ENCODE measurements at regions not wholly inside any gene's neighbourhood (a gene's known extent, or its start where the extent isn't known, plus 50 kb on each side); places are given as distances from the start of the nearest gene placed in this dataset.

- no peak overlapping the region for H3K27ac ChIP-seq
- no peaks in the 10 kb centered on the region for H3K9me3 ChIP-seq (replicated peaks in 1 of 3)
- H3K27me3 ChIP-seq: no peaks in the 10 kb centered on the region
- TF ChIP-seq POLR2A (IDR thresholded peaks at IDR 0.05): no peak
- TF ChIP-seq, protein P1, sequence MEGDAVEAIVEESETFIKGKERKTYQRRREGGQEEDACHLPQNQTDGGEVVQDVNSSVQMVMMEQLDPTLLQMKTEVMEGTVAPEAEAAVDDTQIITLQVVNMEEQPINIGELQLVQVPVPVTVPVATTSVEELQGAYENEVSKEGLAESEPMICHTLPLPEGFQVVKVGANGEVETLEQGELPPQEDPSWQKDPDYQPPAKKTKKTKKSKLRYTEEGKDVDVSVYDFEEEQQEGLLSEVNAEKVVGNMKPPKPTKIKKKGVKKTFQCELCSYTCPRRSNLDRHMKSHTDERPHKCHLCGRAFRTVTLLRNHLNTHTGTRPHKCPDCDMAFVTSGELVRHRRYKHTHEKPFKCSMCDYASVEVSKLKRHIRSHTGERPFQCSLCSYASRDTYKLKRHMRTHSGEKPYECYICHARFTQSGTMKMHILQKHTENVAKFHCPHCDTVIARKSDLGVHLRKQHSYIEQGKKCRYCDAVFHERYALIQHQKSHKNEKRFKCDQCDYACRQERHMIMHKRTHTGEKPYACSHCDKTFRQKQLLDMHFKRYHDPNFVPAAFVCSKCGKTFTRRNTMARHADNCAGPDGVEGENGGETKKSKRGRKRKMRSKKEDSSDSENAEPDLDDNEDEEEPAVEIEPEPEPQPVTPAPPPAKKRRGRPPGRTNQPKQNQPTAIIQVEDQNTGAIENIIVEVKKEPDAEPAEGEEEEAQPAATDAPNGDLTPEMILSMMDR (IDR thresholded peaks at IDR 0.05): no peak
- H3K4me1 ChIP-seq (replicated peaks in 1 of 2): no peaks in the 10 kb centered on the region
- WGBS, 4 donors: 86 to 90% (median 89%) methylated on average over 5 of the region's 5 CpGs
- H3K36me3 ChIP-seq (replicated peaks in 1 of 2): no peaks in the 10 kb centered on the region
- no peak for DNase-seq
- intact Hi-C loops (cut with DNase I): no loop called here
- H3K4me3 ChIP-seq: no peak overlapping the region
Observed at GRCh38 chr5:126233256-126233655, 190.0 kb upstream of the GRAMD2B start.

GRCh38 chr5:126234563-126235195, 188.5 kb upstream of the GRAMD2B start:
- Histone ChIP-seq H3K27ac (no peak overlapping the region), H3K4me1 (replicated peaks in 1 of 2) (no peaks in the 10 kb centered on the region), H3K27me3 (no peaks in the 10 kb centered on the region), H3K4me3 (no peak overlapping the region), H3K36me3 (replicated peaks in 1 of 2) (no peaks in the 10 kb centered on the region), H3K9me3 (replicated peaks in 1 of 3) (no peaks in the 10 kb centered on the region)
- no peak for TF ChIP-seq POLR2A (IDR thresholded peaks at IDR 0.05)
- TF ChIP-seq, protein P1 (IDR thresholded peaks at IDR 0.05): peak in 4 of 6 experiments; percentile 22 to 33 (median 30)
- 48 to 62% (median 58%) methylated on average over 7 of the region's 7 CpGs for WGBS, 4 donors
- intact Hi-C loops (cut with DNase I): no loop called here
- DNase-seq: no peak

GRCh38 chr5:126235628-126236027, 187.6 kb upstream of the GRAMD2B start:
- WGBS, 4 donors: 67 to 80% (median 75%) methylated on average over 7 of the region's 7 CpGs
- H3K9me3 ChIP-seq (replicated peaks in 1 of 3): no peaks in the 10 kb centered on the region
- no peak overlapping the region for H3K27ac ChIP-seq
- no peaks in the 10 kb centered on the region for H3K27me3 ChIP-seq
- no peak for DNase-seq
- H3K36me3 ChIP-seq (replicated peaks in 1 of 2): no peaks in the 10 kb centered on the region
- intact Hi-C loops (cut with DNase I): no loop called here
- TF ChIP-seq, protein P1 (IDR thresholded peaks at IDR 0.05): no peak
- TF ChIP-seq POLR2A (IDR thresholded peaks at IDR 0.05): no peak
- H3K4me3 ChIP-seq: no peak overlapping the region
- H3K4me1 ChIP-seq (replicated peaks in 1 of 2): no peaks in the 10 kb centered on the region

DNA sequence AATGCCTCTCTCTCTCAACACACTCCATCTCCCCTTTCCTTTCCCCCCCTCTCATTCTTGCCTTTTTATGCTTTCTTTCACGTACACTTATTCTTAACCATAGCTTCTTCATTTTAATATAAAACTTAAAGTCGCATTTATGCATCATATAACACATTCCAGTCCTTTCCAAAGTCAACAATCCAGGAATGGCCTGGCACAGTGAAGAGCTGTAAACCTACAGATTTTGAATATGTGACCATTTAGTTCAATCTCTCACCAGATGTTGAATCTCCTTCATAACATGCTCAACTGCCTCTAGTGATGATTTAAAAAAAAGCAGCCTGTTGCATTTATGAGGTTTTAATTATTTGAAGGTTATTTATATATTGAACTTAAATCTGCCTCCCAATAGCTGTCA, 186.2 kb upstream of the GRAMD2B start:
- WGBS, 4 donors: 82 to 91% (median 87%) methylated on average over 2 of the region's 2 CpGs
- H3K4me1 ChIP-seq (replicated peaks in 1 of 2): no peaks in the 10 kb centered on the region
- DNase-seq: no peak
- TF ChIP-seq, protein P1 (IDR thresholded peaks at IDR 0.05): no peak
- TF ChIP-seq POLR2A (IDR thresholded peaks at IDR 0.05): no peak
- intact Hi-C loops (cut with DNase I): no loop called here
- no peak overlapping the region for H3K4me3 ChIP-seq
- H3K27me3 ChIP-seq: no peaks in the 10 kb centered on the region
- H3K36me3 ChIP-seq (replicated peaks in 1 of 2): no peaks in the 10 kb centered on the region
- H3K27ac ChIP-seq: no peak overlapping the region
- H3K9me3 ChIP-seq (replicated peaks in 1 of 3): no peaks in the 10 kb centered on the region
